ENCODE measurements at regions not wholly inside any gene's neighbourhood (a gene's known extent, or its start where the extent isn't known, plus 50 kb on each side); places are given as distances from the start of the nearest gene placed in this dataset.

DNA sequence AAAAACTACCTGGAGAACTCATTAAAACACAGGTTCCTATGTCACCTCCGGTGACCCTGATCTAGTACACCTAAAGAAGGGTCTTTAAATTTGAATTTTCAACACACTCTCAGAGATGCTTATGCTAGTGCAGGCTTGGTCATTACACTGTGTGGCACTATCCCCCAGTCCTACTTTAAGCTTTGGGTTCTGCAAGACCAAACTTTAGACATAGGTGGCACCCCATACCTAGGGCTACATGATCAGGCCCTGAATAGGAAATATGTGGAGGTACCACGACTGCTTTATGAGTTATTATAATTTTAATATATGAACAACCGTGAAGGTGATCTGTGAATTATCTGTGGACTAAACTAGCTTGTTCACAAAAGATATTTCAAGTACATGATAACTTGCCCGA is 201.3 kb upstream of the OR13F1 start:
- TF ChIP-seq CTCF (IDR thresholded peaks at IDR 0.05; ENCODE audit: insufficient read depth, low read length, poor library complexity, severe bottlenecking) (no peak), EZH2phosphoT487 (conservative IDR thresholded peaks at IDR 0.05; ENCODE audit: low read length) (no peak)

All from SU-DHL-6 (cell line).